ENCODE measurements at regions not wholly inside any gene's neighbourhood (a gene's known extent, or its start where the extent isn't known, plus 50 kb on each side); places are given as distances from the start of the nearest gene placed in this dataset.

- no peak for DNase-seq (ENCODE audit: low spot score)
- Mint-ChIP-seq H3K27ac (ENCODE audit: unreplicated experiment) (no peak overlapping the region), H3K4me3 (ENCODE audit: unreplicated experiment) (no peak overlapping the region), H3K36me3 (ENCODE audit: low read depth) (no peaks in the 10 kb centered on the region), H3K27me3 (ENCODE audit: low read depth) (peaks cover 4% of the 10 kb centered on the region), H3K9me3 (ENCODE audit: low read depth) (no peaks in the 10 kb centered on the region), H3K4me1 (ENCODE audit: low read depth) (peaks cover 22% of the 10 kb centered on the region)
- TF ChIP-seq CTCF (IDR thresholded peaks at IDR 0.05) = no peak
Observed at GRCh38 chr18:2302628-2303516, 268.4 kb downstream of the METTL4 start.

- Mint-ChIP-seq H3K36me3 (ENCODE audit: low read depth) (no peaks in the 10 kb centered on the region), H3K4me3 (ENCODE audit: unreplicated experiment) (no peak overlapping the region), H3K27me3 (ENCODE audit: low read depth) (peaks cover 11% of the 10 kb centered on the region), H3K27ac (ENCODE audit: unreplicated experiment) (no peak overlapping the region), H3K9me3 (ENCODE audit: low read depth) (no peaks in the 10 kb centered on the region), H3K4me1 (ENCODE audit: low read depth) (peaks cover 22% of the 10 kb centered on the region)
- no peak for DNase-seq (ENCODE audit: low spot score)
- TF ChIP-seq CTCF (IDR thresholded peaks at IDR 0.05) = no peak
Observed at GRCh38 chr18:2303517-2304238, 267.6 kb downstream of the METTL4 start.

- no peaks in the 10 kb centered on the region for H3K36me3 Mint-ChIP-seq (ENCODE audit: low read depth)
- peaks cover 22% of the 10 kb centered on the region for H3K4me1 Mint-ChIP-seq (ENCODE audit: low read depth)
- H3K27ac Mint-ChIP-seq (ENCODE audit: unreplicated experiment) = no peak overlapping the region
- H3K27me3 Mint-ChIP-seq (ENCODE audit: low read depth) = peaks cover 16% of the 10 kb centered on the region
- no peak for TF ChIP-seq CTCF (IDR thresholded peaks at IDR 0.05)
- H3K4me3 Mint-ChIP-seq (ENCODE audit: unreplicated experiment) = no peak overlapping the region
- no peaks in the 10 kb centered on the region for H3K9me3 Mint-ChIP-seq (ENCODE audit: low read depth)
- no peak for DNase-seq (ENCODE audit: low spot score)
Observed at GRCh38 chr18:2304378-2305175, 266.7 kb downstream of the METTL4 start.

- no peak for DNase-seq (ENCODE audit: low spot score)
- no peaks in the 10 kb centered on the region for H3K36me3 Mint-ChIP-seq (ENCODE audit: low read depth)
- H3K4me3 Mint-ChIP-seq (ENCODE audit: unreplicated experiment) = no peak overlapping the region
Observed at GRCh38 chr18:2306606-2307005, 264.7 kb downstream of the METTL4 start.

More at GRCh38 chr18:2306606-2307005, 264.7 kb downstream of the METTL4 start:
- Mint-ChIP-seq H3K4me1 (ENCODE audit: low read depth) (peaks cover 22% of the 10 kb centered on the region), H3K27ac (ENCODE audit: unreplicated experiment) (no peak overlapping the region), H3K9me3 (ENCODE audit: low read depth) (no peaks in the 10 kb centered on the region), H3K27me3 (ENCODE audit: low read depth) (peaks cover 20% of the 10 kb centered on the region)
- no peak for TF ChIP-seq CTCF (IDR thresholded peaks at IDR 0.05)
